Mesendoderm (in vitro differentiated cells): ENCODE measurements at regions not wholly inside any gene's neighbourhood (a gene's known extent, or its start where the extent isn't known, plus 50 kb on each side); places are given as distances from the start of the nearest gene placed in this dataset.

Experiments used
- DNase-seq: peaks from one replicate; pipeline ENCODE4 v3.0.0; 2013
- H2AK5ac ChIP-seq: 2 replicates; pipeline ENCODE4 v1.6.1; 2013; ENCODE audit warnings: low read length, inconsistent platforms
- H2BK120ac ChIP-seq: 2 replicates; pipeline ENCODE4 v1.6.1; 2013; ENCODE audit warnings: low read depth, mild to moderate bottlenecking, low read length, moderate library complexity, mixed read lengths
- H2BK15ac ChIP-seq: replicated peaks from 2 replicates; pipeline ENCODE4 v1.6.1; 2013; ENCODE audit warnings: low read depth, mild to moderate bottlenecking, moderate library complexity
- H2BK5ac ChIP-seq: 2 replicates; pipeline ENCODE4 v1.6.1; 2013; ENCODE audit warnings: low read length, inconsistent platforms
- H3K18ac ChIP-seq: 2 replicates; pipeline ENCODE4 v1.6.1; 2013; ENCODE audit warnings: mild to moderate bottlenecking, low read length, mixed read lengths
- H3K23ac ChIP-seq: one replicate; pipeline ENCODE4 v1.6.1; 2013; ENCODE audit warnings: low read length
- H3K27ac ChIP-seq: 2 replicates; pipeline ENCODE4 v1.5.1; 2013; ENCODE audit warnings: low read depth, mild to moderate bottlenecking, inconsistent platforms, low read length, moderate library complexity
- H3K27me3 ChIP-seq: 2 replicates; pipeline ENCODE4 v1.6.1; 2013; ENCODE audit warnings: low read length, control low read depth, mild to moderate bottlenecking, inconsistent platforms; ENCODE audit not compliant: insufficient read depth, poor library complexity
- H3K36me3 ChIP-seq: 2 replicates; pipeline ENCODE4 v1.6.1; 2013; ENCODE audit warnings: low read length, inconsistent platforms; ENCODE audit not compliant: control insufficient read depth, insufficient read depth
- H3K4ac ChIP-seq: one replicate; pipeline ENCODE4 v1.6.1; 2013; ENCODE audit warnings: low read depth, mild to moderate bottlenecking, low read length, moderate library complexity
- H3K4me1 ChIP-seq: 2 replicates; pipeline ENCODE4 v1.6.1; 2013; ENCODE audit warnings: low read depth, low read length, inconsistent platforms; ENCODE audit not compliant: control insufficient read depth
- H3K4me2 ChIP-seq: 2 replicates; pipeline ENCODE4 v1.6.1; 2013; ENCODE audit warnings: low read length
- H3K4me3 ChIP-seq: 2 replicates; pipeline ENCODE4 v1.5.1; 2013; ENCODE audit warnings: mild to moderate bottlenecking, low read length
- H3K56ac ChIP-seq: one replicate; pipeline ENCODE4 v1.6.1; 2013; ENCODE audit warnings: low read length
- H3K79me1 ChIP-seq: 2 replicates; pipeline ENCODE4 v1.6.1; 2013; ENCODE audit warnings: low read length, inconsistent platforms
- H3K79me2 ChIP-seq: 2 replicates; pipeline ENCODE4 v1.6.1; 2013; ENCODE audit warnings: mild to moderate bottlenecking, low read length; ENCODE audit not compliant: control insufficient read depth, insufficient read depth
- H3K9ac ChIP-seq: 2 replicates; pipeline ENCODE4 v1.6.1; 2013; ENCODE audit warnings: low read length, inconsistent platforms
- H4K5ac ChIP-seq: one replicate; pipeline ENCODE4 v1.6.1; 2013; ENCODE audit warnings: low read length
- H4K8ac ChIP-seq: one replicate; pipeline ENCODE4 v1.6.1; 2013; ENCODE audit warnings: low read depth, mild to moderate bottlenecking, control low read depth, low read length, moderate library complexity
- WGBS: extraction: QIAGEN DNeasy Blood & Tissue Kit; methylation state at CpG from one replicate; pipeline ENCODE4 v1.1.7; 2013; ENCODE audit warnings: low lambda C conversion rate, missing lambda C conversion rate; ENCODE audit not compliant: insufficient coverage; ENCODE audit errors: extremely low coverage; 5-methylcytosine and 5-hydroxymethylcytosine counted together

- no peak overlapping the region for H2BK5ac ChIP-seq
- H3K56ac ChIP-seq, result no peak overlapping the region
- DNase-seq, result no peak
- no peak overlapping the region for H3K4ac ChIP-seq
- no peaks in the 10 kb centered on the region for H3K4me1 ChIP-seq
- no peaks in the 10 kb centered on the region for H3K27me3 ChIP-seq
- no peak overlapping the region for H2BK120ac ChIP-seq
- H3K18ac ChIP-seq, result no peak overlapping the region
- H2AK5ac ChIP-seq, result no peak overlapping the region
- no peak overlapping the region for H3K4me2 ChIP-seq
- no peaks in the 10 kb centered on the region for H3K36me3 ChIP-seq
- H4K8ac ChIP-seq, result no peak overlapping the region
- H2BK15ac ChIP-seq, result no peak overlapping the region
- H4K5ac ChIP-seq, result no peak overlapping the region
- no peak overlapping the region for H3K4me3 ChIP-seq
- no peaks in the 10 kb centered on the region for H3K79me1 ChIP-seq
- no CpG with 5 or more reads among the region's 4 CpGs for WGBS
- no peak overlapping the region for H3K9ac ChIP-seq
- H3K27ac ChIP-seq, result no peak overlapping the region
- H3K23ac ChIP-seq, result no peak overlapping the region
- H3K79me2 ChIP-seq, result no peaks in the 10 kb centered on the region
Measured at GRCh38 chr21:22941779-22942490, 1943.7 kb downstream of the NCAM2 start.

DNA sequence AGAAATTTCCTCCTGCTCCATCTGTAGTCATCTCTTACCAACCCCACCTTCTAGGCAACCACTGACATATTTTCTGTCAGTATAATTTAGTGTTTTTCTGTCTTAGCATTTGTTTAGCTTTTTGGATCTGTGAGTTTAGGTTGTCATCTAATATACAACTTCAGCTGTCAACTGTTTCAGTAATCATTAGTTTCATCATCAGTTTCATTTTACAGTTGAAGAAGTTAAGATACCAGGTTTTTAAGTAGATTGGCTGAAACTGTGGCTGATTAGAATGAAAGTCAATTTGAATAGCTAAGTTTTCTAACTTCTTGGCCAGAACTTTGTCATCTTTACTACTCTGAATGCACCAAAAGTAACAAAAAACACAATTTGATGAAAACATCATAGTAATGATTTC is 1957.3 kb downstream of the NCAM2 start:
- no peak overlapping the region for H4K8ac ChIP-seq
- no peak overlapping the region for H2BK120ac ChIP-seq
- DNase-seq, result no peak
- H3K9ac ChIP-seq, result no peak overlapping the region
- no peaks in the 10 kb centered on the region for H3K79me1 ChIP-seq
- H3K56ac ChIP-seq, result no peak overlapping the region
- no peak overlapping the region for H3K4me3 ChIP-seq
- no peak overlapping the region for H2AK5ac ChIP-seq
- H3K27me3 ChIP-seq, result no peaks in the 10 kb centered on the region
- H3K4me2 ChIP-seq, result no peak overlapping the region
- H3K4me1 ChIP-seq, result no peaks in the 10 kb centered on the region
- no peaks in the 10 kb centered on the region for H3K79me2 ChIP-seq
- no peak overlapping the region for H2BK15ac ChIP-seq
- no peak overlapping the region for H2BK5ac ChIP-seq
- H4K5ac ChIP-seq, result no peak overlapping the region
- no peak overlapping the region for H3K27ac ChIP-seq
- no peak overlapping the region for H3K18ac ChIP-seq
- no peak overlapping the region for H3K4ac ChIP-seq
- H3K36me3 ChIP-seq, result no peaks in the 10 kb centered on the region
- H3K23ac ChIP-seq, result no peak overlapping the region

GRCh38 chr21:22961258-22961657 is 1963.0 kb downstream of the NCAM2 start:
- Histone ChIP-seq H3K27me3 (no peaks in the 10 kb centered on the region), H3K4me1 (no peaks in the 10 kb centered on the region), H3K4me2 (no peak overlapping the region), H2AK5ac (no peak overlapping the region), H2BK15ac (no peak overlapping the region), H3K4ac (no peak overlapping the region), H4K8ac (no peak overlapping the region), H4K5ac (no peak overlapping the region), H3K79me2 (no peaks in the 10 kb centered on the region), H2BK5ac (no peak overlapping the region), H3K27ac (no peak overlapping the region), H3K18ac (no peak overlapping the region), H3K9ac (no peak overlapping the region), H3K23ac (no peak overlapping the region), H3K79me1 (no peaks in the 10 kb centered on the region), H2BK120ac (no peak overlapping the region), H3K36me3 (no peaks in the 10 kb centered on the region), H3K4me3 (no peak overlapping the region), H3K56ac (no peak overlapping the region)
- WGBS, result no CpG with 5 or more reads among the region's 5 CpGs
- no peak for DNase-seq

GRCh38 chr21:22965455-22966135 is 1967.4 kb downstream of the NCAM2 start:
- H2AK5ac ChIP-seq, result no peak overlapping the region
- H3K27me3 ChIP-seq, result no peaks in the 10 kb centered on the region
- no CpG with 5 or more reads among the region's 3 CpGs for WGBS
- DNase-seq, result peak; percentile 87
- no peak overlapping the region for H3K4me2 ChIP-seq
- no peak overlapping the region for H3K9ac ChIP-seq
- H3K4ac ChIP-seq, result no peak overlapping the region
- H4K8ac ChIP-seq, result no peak overlapping the region
- H3K79me1 ChIP-seq, result no peaks in the 10 kb centered on the region
- no peaks in the 10 kb centered on the region for H3K4me1 ChIP-seq
- H3K23ac ChIP-seq, result no peak overlapping the region
- no peak overlapping the region for H4K5ac ChIP-seq
- no peak overlapping the region for H3K18ac ChIP-seq
- H3K36me3 ChIP-seq, result no peaks in the 10 kb centered on the region
- no peak overlapping the region for H2BK120ac ChIP-seq
- no peaks in the 10 kb centered on the region for H3K79me2 ChIP-seq
- H3K56ac ChIP-seq, result no peak overlapping the region
- no peak overlapping the region for H3K27ac ChIP-seq
- H3K4me3 ChIP-seq, result no peak overlapping the region
- no peak overlapping the region for H2BK15ac ChIP-seq
- no peak overlapping the region for H2BK5ac ChIP-seq

DNA sequence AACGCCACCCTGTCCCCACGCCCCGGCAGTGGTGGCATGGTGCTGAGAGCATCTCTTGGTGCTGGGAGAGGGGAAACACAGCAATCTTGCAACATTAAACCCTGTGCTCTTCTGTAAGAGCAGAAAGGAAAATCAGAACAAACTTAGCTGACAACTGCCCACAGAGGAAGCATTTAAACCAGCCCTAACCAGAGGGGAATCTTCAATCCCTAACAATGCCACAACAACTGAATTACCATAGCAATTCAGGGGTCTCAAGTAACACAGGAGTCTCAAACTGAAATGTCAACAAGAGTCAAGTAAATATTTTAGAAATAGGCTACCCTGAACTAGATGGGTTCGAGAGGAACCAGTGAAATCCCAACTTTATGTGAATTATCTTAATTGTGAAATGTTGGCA is 1983.6 kb downstream of the NCAM2 start:
- Histone ChIP-seq H4K5ac (no peak overlapping the region), H3K79me2 (no peaks in the 10 kb centered on the region), H3K56ac (no peak overlapping the region), H4K8ac (no peak overlapping the region), H3K27ac (no peak overlapping the region), H3K36me3 (no peaks in the 10 kb centered on the region), H3K23ac (no peak overlapping the region), H3K27me3 (no peaks in the 10 kb centered on the region), H3K4ac (no peak overlapping the region), H3K79me1 (no peaks in the 10 kb centered on the region), H2BK5ac (no peak overlapping the region), H2BK15ac (no peak overlapping the region), H3K18ac (no peak overlapping the region), H2AK5ac (no peak overlapping the region), H2BK120ac (no peak overlapping the region), H3K4me3 (no peak overlapping the region), H3K4me1 (no peaks in the 10 kb centered on the region), H3K9ac (no peak overlapping the region), H3K4me2 (no peak overlapping the region)
- no peak for DNase-seq
- WGBS, result no CpG with 5 or more reads among the region's 4 CpGs

- no peaks in the 10 kb centered on the region for H3K27me3 ChIP-seq
Measured at GRCh38 chr21:22993144-22993543, 1994.9 kb downstream of the NCAM2 start.

More at GRCh38 chr21:22993144-22993543, 1994.9 kb downstream of the NCAM2 start:
- Histone ChIP-seq H3K4me2 (no peak overlapping the region), H2BK5ac (no peak overlapping the region), H2BK120ac (no peak overlapping the region), H2BK15ac (no peak overlapping the region), H4K8ac (no peak overlapping the region), H3K56ac (no peak overlapping the region), H3K9ac (no peak overlapping the region), H3K79me2 (no peaks in the 10 kb centered on the region), H3K4me1 (no peaks in the 10 kb centered on the region), H3K36me3 (no peaks in the 10 kb centered on the region), H4K5ac (no peak overlapping the region), H3K23ac (no peak overlapping the region), H3K27ac (no peak overlapping the region), H3K4ac (no peak overlapping the region), H3K79me1 (no peaks in the 10 kb centered on the region), H3K18ac (no peak overlapping the region), H2AK5ac (no peak overlapping the region), H3K4me3 (no peak overlapping the region)
- no CpG with 5 or more reads among the region's 4 CpGs for WGBS
- DNase-seq, result no peak
